ENCODE measurements at regions not wholly inside any gene's neighbourhood (a gene's known extent, or its start where the extent isn't known, plus 50 kb on each side); places are given as distances from the start of the nearest gene placed in this dataset.

DNA sequence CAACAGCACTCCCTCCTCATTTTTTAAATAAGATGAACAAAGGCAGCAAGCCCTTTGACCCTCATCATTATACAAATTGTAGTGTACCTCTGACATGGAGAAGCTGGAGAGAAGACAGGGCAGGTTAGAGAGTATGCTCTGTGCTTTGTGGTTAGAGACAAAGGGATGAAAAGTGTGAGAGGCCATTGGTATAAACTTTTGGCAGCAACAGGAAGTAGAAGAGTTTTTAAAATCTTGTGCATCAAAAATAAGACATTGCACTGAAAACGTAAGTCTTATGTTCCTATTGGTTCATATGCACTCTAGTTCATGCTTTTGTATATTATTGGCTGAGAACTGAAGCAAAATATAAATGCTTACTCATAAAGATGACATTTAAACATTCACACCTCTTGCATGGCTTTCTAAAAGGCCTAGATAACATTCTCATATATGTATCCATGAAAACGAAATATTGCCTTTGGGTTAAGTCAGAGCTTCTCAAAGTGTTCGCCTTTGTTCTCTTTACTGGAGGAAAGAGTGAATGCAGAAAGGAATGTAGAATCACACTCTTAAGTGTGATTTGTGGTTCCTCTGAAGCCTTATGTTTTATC, 158.0 kb downstream of the PALM2AKAP2 start:
- no peak for DNase-seq (ENCODE audit: low read depth)
- TF ChIP-seq, protein P1, sequence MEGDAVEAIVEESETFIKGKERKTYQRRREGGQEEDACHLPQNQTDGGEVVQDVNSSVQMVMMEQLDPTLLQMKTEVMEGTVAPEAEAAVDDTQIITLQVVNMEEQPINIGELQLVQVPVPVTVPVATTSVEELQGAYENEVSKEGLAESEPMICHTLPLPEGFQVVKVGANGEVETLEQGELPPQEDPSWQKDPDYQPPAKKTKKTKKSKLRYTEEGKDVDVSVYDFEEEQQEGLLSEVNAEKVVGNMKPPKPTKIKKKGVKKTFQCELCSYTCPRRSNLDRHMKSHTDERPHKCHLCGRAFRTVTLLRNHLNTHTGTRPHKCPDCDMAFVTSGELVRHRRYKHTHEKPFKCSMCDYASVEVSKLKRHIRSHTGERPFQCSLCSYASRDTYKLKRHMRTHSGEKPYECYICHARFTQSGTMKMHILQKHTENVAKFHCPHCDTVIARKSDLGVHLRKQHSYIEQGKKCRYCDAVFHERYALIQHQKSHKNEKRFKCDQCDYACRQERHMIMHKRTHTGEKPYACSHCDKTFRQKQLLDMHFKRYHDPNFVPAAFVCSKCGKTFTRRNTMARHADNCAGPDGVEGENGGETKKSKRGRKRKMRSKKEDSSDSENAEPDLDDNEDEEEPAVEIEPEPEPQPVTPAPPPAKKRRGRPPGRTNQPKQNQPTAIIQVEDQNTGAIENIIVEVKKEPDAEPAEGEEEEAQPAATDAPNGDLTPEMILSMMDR (IDR thresholded peaks at IDR 0.05; ENCODE audit: control insufficient read depth, extremely low read depth, insufficient read depth): no peak

DNA sequence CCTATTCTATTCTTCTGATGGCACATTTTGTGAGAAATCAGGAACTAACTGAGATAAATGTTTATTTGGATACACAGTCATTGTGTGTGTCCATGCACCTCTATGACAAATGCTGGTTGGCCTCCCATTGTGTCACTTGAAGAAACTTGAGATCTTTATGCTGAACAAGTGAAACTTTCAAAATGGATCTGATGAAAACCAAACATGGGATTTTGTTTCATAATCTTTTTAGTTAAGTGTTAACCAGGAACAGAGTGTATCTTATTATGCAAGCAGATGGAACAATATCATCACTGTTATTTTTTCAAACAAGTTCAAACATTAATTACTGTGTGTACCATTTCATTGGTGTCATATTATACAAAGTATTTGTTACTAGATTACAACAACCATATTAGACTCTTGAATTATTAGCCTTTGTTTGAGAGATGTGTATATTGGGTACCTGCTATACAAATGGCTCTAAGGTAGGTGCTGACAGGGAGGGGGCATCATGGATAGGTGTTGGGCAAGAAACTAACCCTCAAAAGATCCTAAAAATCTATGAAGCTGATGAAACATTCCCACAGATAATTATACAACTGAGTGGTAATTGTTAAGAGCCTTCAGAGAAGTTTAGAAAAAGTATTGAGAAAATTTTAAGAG, 159.8 kb downstream of the PALM2AKAP2 start:
- TF ChIP-seq, protein P1 (IDR thresholded peaks at IDR 0.05; ENCODE audit: control insufficient read depth, extremely low read depth, insufficient read depth): no peak
- DNase-seq (ENCODE audit: low read depth): no peak
- H3K4me3 ChIP-seq (ENCODE audit: low read depth, low read length): no peak overlapping the region

More for the DNA sequence above, 158.0 kb downstream of the PALM2AKAP2 start:
- H3K4me3 ChIP-seq (ENCODE audit: low read depth, low read length): no peak overlapping the region

DNA sequence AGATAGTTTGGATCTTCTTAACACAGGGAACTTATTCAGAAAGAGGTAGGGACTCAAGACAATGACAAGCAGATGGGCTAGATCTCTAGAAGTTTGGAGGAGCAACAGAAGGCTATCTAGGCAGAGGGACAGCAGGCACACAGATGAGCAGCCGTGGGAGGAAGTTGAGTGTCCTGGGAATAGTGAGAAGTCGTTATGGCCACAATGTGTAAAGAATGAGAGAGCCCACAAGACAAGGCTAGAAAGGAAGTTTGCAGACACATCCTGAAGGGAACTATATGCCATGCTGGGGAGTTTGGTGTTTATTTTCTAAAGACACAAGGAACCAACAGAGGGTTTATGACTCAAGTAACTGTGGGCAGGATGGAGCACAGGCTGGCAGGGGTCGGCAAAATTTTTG, 160.6 kb downstream of the PALM2AKAP2 start:
- TF ChIP-seq, protein P1 (IDR thresholded peaks at IDR 0.05; ENCODE audit: control insufficient read depth, extremely low read depth, insufficient read depth): no peak
- no peak overlapping the region for H3K4me3 ChIP-seq (ENCODE audit: low read depth, low read length)
- DNase-seq (ENCODE audit: low read depth): no peak

DNA sequence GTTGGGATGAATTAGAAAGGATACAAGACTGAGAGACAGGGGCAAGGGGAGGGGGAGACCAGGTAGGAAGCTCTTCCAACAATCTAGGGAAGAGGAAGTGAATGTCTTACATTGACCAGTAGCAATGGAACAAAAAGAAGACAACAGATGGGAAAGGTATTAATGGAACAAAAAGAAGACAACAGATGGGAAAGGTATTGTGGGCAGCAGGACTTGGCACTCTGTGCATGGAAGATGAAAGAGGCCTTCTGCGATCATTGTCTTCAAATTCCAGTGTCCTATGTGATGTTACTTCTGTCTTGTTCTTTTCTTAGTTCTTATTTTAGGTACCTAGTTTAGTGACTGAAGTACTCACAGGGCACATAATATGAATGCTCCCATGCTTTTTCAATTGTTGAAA, 161.8 kb downstream of the PALM2AKAP2 start:
- H3K4me3 ChIP-seq (ENCODE audit: low read depth, low read length): no peak overlapping the region
- no peak for DNase-seq (ENCODE audit: low read depth)
- TF ChIP-seq, protein P1 (IDR thresholded peaks at IDR 0.05; ENCODE audit: control insufficient read depth, extremely low read depth, insufficient read depth): no peak

DNA sequence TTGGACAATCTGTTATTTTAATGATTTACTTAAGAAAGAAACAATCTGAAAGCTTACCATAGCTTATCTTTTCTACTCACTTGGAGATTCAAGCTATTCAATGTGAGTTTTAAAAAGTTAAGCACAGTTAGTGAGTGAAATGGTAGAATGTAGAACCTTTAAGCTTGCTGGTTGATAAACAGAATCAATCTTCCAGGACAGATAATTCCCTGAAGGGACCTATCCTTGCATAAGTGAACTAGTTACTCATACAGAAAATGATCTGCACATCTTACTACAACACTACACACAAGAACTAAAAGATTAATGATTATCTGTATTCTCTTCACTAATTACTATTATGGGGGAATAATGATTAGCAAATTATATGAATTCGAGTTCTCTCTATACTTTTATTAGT, 165.6 kb downstream of the PALM2AKAP2 start:
- TF ChIP-seq, protein P1 (IDR thresholded peaks at IDR 0.05; ENCODE audit: control insufficient read depth, extremely low read depth, insufficient read depth): no peak
- H3K4me3 ChIP-seq (ENCODE audit: low read depth, low read length): no peak overlapping the region
- DNase-seq (ENCODE audit: low read depth): no peak

DNA sequence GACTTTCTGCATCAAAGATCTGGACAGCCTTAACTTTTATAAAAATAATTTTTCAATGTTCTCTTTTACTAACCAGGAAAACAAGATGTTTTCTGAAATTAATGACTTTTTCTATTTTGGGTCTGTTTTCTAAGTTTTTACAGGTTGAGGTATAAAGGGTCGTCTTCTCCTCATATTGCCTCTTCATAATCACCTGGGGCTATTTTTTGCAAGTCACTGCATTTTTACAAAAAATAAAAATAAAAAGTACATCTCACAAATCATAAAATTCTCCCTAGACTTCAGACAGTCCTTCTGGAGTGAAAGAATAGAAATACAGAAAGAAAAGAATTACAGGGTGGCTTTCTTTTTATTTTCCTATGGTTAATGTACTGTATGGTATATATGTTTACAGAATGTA, 168.5 kb downstream of the PALM2AKAP2 start:
- no peak overlapping the region for H3K4me3 ChIP-seq (ENCODE audit: low read depth, low read length)
- DNase-seq (ENCODE audit: low read depth): no peak
- TF ChIP-seq, protein P1 (IDR thresholded peaks at IDR 0.05; ENCODE audit: control insufficient read depth, extremely low read depth, insufficient read depth): no peak

All from LNCaP clone FGC (cell line).